HG02970 (cell line): ENCODE measurements at regions not wholly inside any gene's neighbourhood (a gene's known extent, or its start where the extent isn't known, plus 50 kb on each side); places are given as distances from the start of the nearest gene placed in this dataset.
"Not testable (repeated sequence)": the region's sequence is repeated elsewhere in the genome, so short reads cannot be mapped to it uniquely, and the experiment has no call there.

Experiments used
- ATAC-seq: cut with Tn5 transposase; IDR thresholded peaks from one replicate; pipeline ENCODE4 v1.9.1; 2021; ENCODE audit warnings: mild to moderate bottlenecking, moderate library complexity, moderate number of reproducible peaks; ENCODE audit not compliant: unreplicated experiment, low FRiP score

GRCh38 chr2:187774551-187775071 lies 220.4 kb upstream of the TFPI start:
- no peak for ATAC-seq

GRCh38 chr2:187775196-187775595 lies 221.0 kb upstream of the TFPI start:
- no peak for ATAC-seq

DNA sequence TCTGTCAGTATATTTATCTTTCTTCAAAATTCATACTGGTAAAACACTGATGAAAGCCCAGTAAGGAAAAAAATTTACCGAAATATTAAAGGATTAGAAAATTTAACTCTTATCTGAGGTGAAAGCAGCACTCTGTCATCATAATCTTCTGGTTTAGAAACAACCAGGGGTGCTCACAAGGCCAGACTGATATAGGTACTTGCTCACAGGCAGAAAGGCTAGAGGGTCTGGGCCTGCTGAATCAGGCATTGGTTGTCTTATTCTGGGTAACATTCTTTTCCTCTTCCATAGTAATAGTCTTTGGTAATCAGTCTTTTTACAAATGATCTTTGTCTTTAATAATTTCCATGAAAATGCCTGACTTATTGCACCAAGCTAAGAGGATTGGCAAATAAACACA lies 221.4 kb upstream of the TFPI start:
- ATAC-seq: no peak

- ATAC-seq: no peak
Measured at GRCh38 chr2:187782301-187782700, 228.1 kb upstream of the TFPI start.

DNA sequence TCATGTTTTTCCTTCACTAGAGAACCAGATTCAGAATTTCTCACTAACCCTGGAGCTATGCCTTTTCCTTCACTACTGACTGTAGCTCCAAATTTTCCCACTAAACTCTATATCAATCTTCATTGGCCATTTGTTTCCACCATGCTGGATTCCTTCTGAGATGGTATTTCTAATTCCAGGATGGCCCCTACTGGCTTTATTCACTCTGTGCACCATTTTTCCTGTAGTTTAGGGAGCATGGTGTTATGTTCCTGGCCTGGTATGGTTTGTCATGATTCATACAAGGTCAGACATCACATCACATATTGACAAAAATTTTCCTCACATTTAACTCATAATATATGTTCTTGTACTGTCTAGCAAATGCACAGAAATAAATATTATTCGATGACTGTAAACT lies 229.2 kb upstream of the TFPI start:
- no peak for ATAC-seq

- not testable (repeated sequence) for ATAC-seq
Measured at GRCh38 chr2:187784138-187784537, 229.9 kb upstream of the TFPI start.

DNA sequence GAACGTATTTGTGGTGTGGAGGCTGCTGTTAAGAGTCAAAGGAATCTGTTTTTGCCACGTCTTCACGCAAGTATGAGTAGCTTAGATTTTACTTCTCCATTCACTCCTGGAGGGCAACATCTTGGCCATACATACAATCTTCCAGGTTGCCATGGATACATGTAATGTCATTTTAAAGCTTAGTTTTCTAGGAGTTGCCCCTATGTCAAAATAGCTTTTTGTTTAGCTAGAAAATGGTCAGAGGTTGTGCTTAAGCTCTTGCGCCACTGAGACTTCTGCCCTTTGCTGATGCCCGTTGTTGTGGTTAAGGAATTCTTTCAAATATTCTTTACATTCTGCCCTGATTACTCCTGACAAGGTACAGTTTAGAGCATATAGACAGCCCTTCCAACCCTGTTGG lies 245.4 kb upstream of the TFPI start:
- no peak for ATAC-seq

- ATAC-seq: no peak
Measured at GRCh38 chr2:187803816-187804215, 249.6 kb upstream of the TFPI start.

DNA sequence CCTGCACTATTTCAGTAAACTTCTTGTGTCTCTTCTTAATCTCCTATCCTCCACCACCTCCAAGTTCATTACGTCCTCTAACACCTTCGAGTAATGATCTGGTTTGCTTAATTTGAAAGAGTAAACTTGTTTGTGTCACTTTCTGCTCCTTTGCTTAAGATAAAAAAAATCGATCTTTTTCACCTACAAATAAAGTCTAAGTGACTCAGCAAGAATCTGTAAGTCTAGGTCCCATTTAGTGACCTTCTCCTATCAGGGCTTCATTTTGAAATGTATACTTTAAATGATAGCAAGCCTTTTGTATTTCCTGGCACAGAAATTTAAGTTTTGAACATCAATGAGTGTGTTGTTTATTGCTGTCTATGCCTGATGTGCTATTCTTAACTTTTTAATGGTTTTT lies 260.9 kb upstream of the TFPI start:
- ATAC-seq: no peak

DNA sequence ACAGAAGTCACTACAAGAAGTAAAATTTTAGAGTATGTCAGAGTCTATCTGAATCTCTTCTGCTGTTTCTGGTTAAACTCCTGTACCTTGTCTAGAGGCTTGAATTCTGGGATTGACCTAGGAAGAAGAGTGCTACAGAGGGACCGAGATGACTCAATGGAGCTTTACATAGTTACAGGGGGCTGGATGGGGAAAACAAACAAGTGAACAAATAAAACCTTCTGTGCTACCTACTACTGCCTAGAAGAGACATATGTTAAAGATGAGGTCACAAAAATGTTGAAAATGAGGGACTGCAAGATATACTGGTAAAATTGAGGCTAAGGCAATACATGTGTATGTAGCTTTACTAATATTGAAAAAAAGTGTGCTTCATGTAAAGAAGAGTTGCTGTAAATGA lies 265.4 kb upstream of the TFPI start:
- ATAC-seq: no peak

GRCh38 chr2:187825108-187825507 lies 270.9 kb upstream of the TFPI start:
- no peak for ATAC-seq

- ATAC-seq: no peak
Measured at GRCh38 chr2:187826023-187826422, 271.8 kb upstream of the TFPI start.

GRCh38 chr2:187834787-187835186 lies 280.6 kb upstream of the TFPI start:
- no peak for ATAC-seq

DNA sequence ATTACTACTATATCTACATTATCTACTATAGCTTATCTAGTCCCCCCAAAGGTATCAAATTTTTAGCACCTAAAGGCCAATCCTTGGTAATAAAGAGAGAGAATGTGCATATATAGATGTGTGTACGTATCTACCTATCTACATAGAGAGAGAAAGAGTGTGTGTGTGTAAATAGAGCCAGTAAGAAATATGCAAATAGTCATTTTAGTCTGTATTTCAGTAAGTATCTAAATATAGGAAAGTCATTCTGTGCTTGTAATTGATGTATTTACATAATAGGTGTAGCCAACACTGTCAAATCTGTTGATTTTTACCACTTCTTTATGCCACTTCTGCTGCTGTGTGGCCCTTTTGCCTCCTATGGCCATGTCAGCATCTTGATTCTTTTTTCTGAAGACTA lies 284.5 kb upstream of the TFPI start:
- no peak for ATAC-seq

- ATAC-seq: no peak
Measured at GRCh38 chr2:187842315-187842714, 288.1 kb upstream of the TFPI start.

DNA sequence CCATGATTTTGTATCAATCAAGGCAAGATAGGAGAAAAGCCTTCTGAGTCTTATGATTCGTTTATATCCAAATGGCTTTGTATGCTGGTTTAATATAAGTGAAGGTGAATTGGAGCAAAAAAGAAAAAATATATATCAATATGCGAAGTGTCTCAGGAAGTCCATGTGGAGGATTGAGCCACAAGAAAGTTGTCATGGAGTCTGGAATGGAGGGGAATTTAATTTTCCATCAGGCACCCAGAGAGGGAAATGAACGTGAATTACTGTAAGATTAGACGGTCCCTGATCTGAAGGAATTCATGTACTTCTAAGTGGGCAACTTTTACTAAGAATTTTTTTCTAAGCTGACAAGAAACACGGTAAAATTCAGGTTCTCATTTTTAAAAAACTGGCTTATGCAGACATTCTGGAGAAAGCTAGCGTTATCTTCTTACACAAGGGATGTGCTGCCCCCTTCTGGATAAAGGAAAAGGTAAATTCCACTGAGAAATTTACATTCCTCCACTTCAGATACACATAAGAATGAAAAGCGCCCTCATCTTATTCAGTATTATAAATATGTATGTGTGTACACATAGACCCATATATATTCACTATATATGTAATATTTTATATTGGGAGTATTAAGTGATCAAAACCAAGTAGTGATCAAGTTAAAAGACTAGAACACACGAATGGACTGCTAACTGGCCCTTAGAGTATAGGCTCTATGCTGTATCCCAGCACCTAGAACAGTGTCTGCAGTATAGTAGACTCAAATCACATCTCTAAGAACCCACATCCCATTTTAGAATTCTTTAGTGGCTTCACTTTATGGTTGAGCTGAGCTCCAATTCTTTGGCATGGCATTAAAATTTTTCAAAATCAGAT lies 289.0 kb upstream of the TFPI start:
- peak; percentile 44 for ATAC-seq

GRCh38 chr2:187847245-187848208 lies 293.3 kb upstream of the TFPI start:
- no peak for ATAC-seq

DNA sequence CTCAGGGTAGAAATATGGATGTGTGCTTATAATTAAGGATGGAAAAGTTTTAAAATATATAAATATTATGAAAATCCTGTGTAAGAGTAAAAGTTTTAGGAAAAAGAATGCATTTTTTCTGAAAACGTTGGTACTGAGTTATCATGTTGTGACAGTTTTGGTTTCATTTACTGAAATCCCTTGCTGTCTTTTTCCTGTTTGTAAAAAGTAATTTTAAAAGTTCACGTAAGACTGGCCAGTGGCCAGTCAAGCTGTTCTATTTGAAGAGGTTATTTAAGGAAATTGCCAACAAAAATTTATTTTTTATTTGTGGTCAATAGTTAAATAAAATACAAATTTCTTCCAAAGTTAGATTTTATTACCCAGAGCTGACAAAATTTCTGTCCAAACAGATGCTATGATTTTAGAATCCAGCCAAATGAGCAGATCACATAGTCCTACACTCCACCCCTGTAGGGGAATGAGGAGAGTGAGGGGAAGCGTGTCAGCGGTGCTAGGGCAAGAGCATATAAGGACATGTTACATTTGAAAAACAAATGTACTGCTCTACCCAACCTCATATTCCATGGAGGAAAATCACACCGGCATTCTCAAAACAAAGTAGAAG lies 297.8 kb upstream of the TFPI start:
- ATAC-seq: no peak

DNA sequence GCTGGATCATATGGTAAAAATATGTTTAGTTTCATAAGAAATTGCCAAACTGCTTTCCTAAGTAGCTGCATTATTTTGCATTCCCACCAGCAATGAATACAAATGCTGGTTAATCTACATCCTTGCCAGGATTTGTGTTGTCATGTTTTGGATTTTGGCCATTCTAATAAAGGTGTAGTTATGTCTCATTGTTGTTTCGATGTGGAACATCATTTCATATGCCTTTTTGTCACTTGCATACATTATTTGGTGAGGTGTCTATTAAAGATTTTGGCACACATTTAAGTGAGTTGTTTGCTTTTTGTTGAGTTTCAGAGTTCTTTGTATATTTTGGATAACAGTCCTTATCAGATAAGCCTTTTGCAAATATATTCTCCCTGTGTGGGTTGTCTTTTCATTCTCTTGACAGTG lies 299.2 kb upstream of the TFPI start:
- ATAC-seq: no peak

GRCh38 chr2:187854801-187855200 lies 300.6 kb upstream of the TFPI start:
- no peak for ATAC-seq

DNA sequence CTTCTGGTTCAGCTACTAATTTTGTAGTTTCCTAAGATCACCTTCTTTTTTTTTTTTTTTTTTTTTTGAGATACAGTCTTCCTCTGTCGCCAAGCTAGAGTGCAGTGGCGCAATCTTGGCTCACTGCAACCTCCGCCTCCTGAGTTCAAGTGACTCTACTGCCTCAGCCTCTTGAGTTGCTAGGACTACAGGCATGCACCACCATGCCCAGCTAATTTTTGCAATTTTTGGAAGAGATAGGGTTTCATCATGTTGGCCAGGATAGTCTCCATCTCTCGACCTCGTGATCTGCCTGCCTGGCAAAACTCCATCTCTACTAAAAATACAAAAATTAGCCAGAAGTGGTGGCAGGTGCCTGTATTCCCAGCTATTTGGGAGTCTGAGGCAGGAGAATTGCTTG lies 301.5 kb upstream of the TFPI start:
- no peak for ATAC-seq
